HepG2 (cell line): ENCODE measurements at regions not wholly inside any gene's neighbourhood (a gene's known extent, or its start where the extent isn't known, plus 50 kb on each side); places are given as distances from the start of the nearest gene placed in this dataset.

Experiments used
- AFF4 ChIP-seq: sonication (generic); formaldehyde crosslinking; IDR thresholded peaks from 2 replicates; pipeline ENCODE4 v1.4.0; 2020; ENCODE audit warnings: missing genetic modification reagents
- ARHGAP35 ChIP-seq: sonication (generic); formaldehyde crosslinking; IDR thresholded peaks from 2 replicates; pipeline ENCODE4 v1.9.0; 2022; ENCODE audit warnings: mild to moderate bottlenecking, inconsistent platforms, moderate library complexity, missing genetic modification reagents, borderline replicate concordance
- CHD4 ChIP-seq: fragments of 200-600 bp; sonication (generic); IDR thresholded peaks from 2 replicates; pipeline ENCODE4 v1.7.0; 2017; ENCODE audit warnings: mild to moderate bottlenecking, low read length, borderline replicate concordance
- DMAP1 ChIP-seq: IDR thresholded peaks from 2 replicates; pipeline ENCODE4 v1.6.1; 2016
- E2F1 ChIP-seq: sonication (generic); formaldehyde crosslinking; IDR thresholded peaks from 2 replicates; pipeline ENCODE4 v1.5.0; 2020; ENCODE audit warnings: missing genetic modification reagents
- FOXO1 ChIP-seq: sonication (generic); formaldehyde crosslinking; IDR thresholded peaks from 2 replicates; pipeline ENCODE4 v1.4.0; 2020; ENCODE audit warnings: missing genetic modification reagents
- FOXP4 ChIP-seq: sonication (generic); formaldehyde crosslinking; IDR thresholded peaks from 2 replicates; pipeline ENCODE4 v1.4.0; 2020; ENCODE audit warnings: missing genetic modification reagents
- GPBP1L1 ChIP-seq: sonication (generic); formaldehyde crosslinking; IDR thresholded peaks from 2 replicates; pipeline ENCODE4 v1.5.0; 2020; ENCODE audit warnings: mild to moderate bottlenecking, missing genetic modification reagents
- PCBP1 ChIP-seq: fragments of 200-400 bp; formaldehyde crosslinking; IDR thresholded peaks from 2 replicates; pipeline ENCODE4 v1.6.1; 2017; ENCODE audit warnings: mild to moderate bottlenecking, low read depth, low read length, borderline replicate concordance
- RARA ChIP-seq: IDR thresholded peaks from 2 replicates; pipeline ENCODE4 v1.6.1; 2016; ENCODE audit warnings: missing genetic modification reagents, missing compliant biosample characterization
- RFX5 ChIP-seq: IDR thresholded peaks from 2 replicates; pipeline ENCODE4 v1.6.1; 2011; ENCODE audit warnings: low read depth, low read length, improper control_type of control experiment
- ZNF646 ChIP-seq: sonication (generic); formaldehyde crosslinking; IDR thresholded peaks from 2 replicates; pipeline ENCODE4 v1.9.0; 2021; ENCODE audit warnings: mild to moderate bottlenecking, missing genetic modification reagents
- ZNF747 ChIP-seq: sonication (generic); formaldehyde crosslinking; IDR thresholded peaks from 2 replicates; pipeline ENCODE4 v1.8.1; 2023; ENCODE audit warnings: missing genetic modification reagents, mild to moderate bottlenecking, borderline replicate concordance

GRCh38 chr15:70596354-70597055 lies 166.9 kb downstream of the UACA start (continued):
- TF ChIP-seq AFF4 (no peak), ZNF747 (CRISPR knock-in tag) (no peak), RARA (CRISPR knock-in tag) (peak; percentile 70), FOXO1 (CRISPR knock-in tag) (peak; percentile 13; the same call in 1 of the 2 replicates), GPBP1L1 (no peak), RFX5 (no peak), CHD4 (0 out of 2 replicates have a peak, but pooled peaks have one; percentile 22), E2F1 (CRISPR knock-in tag) (no peak), ARHGAP35 (CRISPR knock-in tag) (no peak), PCBP1 (no peak), ZNF646 (peak; percentile 81), DMAP1 (CRISPR knock-in tag) (no peak), FOXP4 (CRISPR knock-in tag) (no peak)
